Pancreas (tissue), 10 donors: ENCODE measurements at regions not wholly inside any gene's neighbourhood (a gene's known extent, or its start where the extent isn't known, plus 50 kb on each side); places are given as distances from the start of the nearest gene placed in this dataset.
A peak's percentile ranks its signal among the peaks of the same experiment; 100 is the strongest.

Experiments used
- ATAC-seq, 4 donors: fragments of 200-7000 bp; cut with Tn5 transposase; one replicate each; pipeline versions ENCODE4 v1.8.0 to v1.9.1; 2020; ENCODE audit warnings: mild to moderate bottlenecking in 4 of 4, moderate library complexity in 4 of 4
- DNase-seq, 6 donors: peaks; one replicate each; pipeline ENCODE4 v3.0.0-alpha.2; 2020
- FAIRE-seq: peaks from 2 replicates; lab custom pipeline; 2012; peaks lifted over from hg19 to GRCh38; lab: Jason Lieb, UNC
- H3K27ac ChIP-seq, 4 donors: fragments of 200-600 bp; sonication (generic); 1 replicate in 3 of 4; 2 replicates in 1 of 4; pipeline versions ENCODE4 v1.5.0 to v1.8.0; 2020
- H3K27me3 ChIP-seq, 4 donors: fragments of 200-600 bp; one replicate each; pipeline ENCODE4 v1.8.0; 2021
- H3K36me3 ChIP-seq, 3 donors: fragments of 200-600 bp; sonication (generic) in 1 of 3; one replicate each; pipeline versions ENCODE4 v1.5.0 to v1.8.0; 2020 to 2021
- H3K4me1 ChIP-seq, 3 donors: fragments of 200-600 bp; one replicate each; pipeline ENCODE4 v1.8.0; 2021
- H3K4me3 ChIP-seq, 4 donors: fragments of 200-600 bp; sonication (generic) in 2 of 4; one replicate each; pipeline versions ENCODE4 v1.5.0 to v1.8.0; 2020 to 2021
- H3K9me3 ChIP-seq, 4 donors: fragments of 200-600 bp; one replicate each; pipeline ENCODE4 v1.8.0; 2021
- CTCF ChIP-seq, 4 donors: fragments of 200-600 bp; sonication (generic) in 3 of 4; IDR thresholded peaks; one replicate each; pipeline versions ENCODE4 v1.5.0 to v1.8.0; 2021; ENCODE audit warnings: antibody characterized with exemption in 4 of 4
- WGBS, 2 donors: extraction: QIAGEN DNeasy Blood & Tissue Kit; methylation state at CpG; one replicate each; pipeline ENCODE4 v1.1.7; 2013; 5-methylcytosine and 5-hydroxymethylcytosine counted together
- intact Hi-C, 3 donors: fragments of 100-400 bp; cut with DNase I; formaldehyde crosslinking; loops; one replicate each; pipeline versions ENCODE4 v1.11.1 to v1.14.2; 2022
- donor health status: healthy with polysubstance abuse.
- donor health status: DM: no; HTN: no; CAD: no; lungs with moderate emphysema.
- donor health status: DM: no; HTN: no; CAD: no.
- donor health status: control.
- donor health status: control.
- donor health status: Bipolar disorder and iron deficiency.
- donor health status: DM: yes; HTN: yes; CAD: no.
- donor health status: DM: no; HTN: no; CAD: no.
- donor health status: DM: no; HTN: no; CAD: no.
- donor health status: DM: yes; HTN: yes; CAD: no.

- H3K27ac ChIP-seq = no peak overlapping the region
- 38 to 39% methylated on average over 2 of the region's 2 CpGs for WGBS, 2 donors
- H3K9me3 ChIP-seq = no peaks in the 10 kb centered on the region
- TF ChIP-seq CTCF (IDR thresholded peaks at IDR 0.05) = no peak
- no peak for FAIRE-seq
- no peak for DNase-seq
- intact Hi-C loops = no loop called here
- no peaks in the 10 kb centered on the region for H3K27me3 ChIP-seq
- no peak overlapping the region for H3K4me3 ChIP-seq
- H3K36me3 ChIP-seq = no peaks in the 10 kb centered on the region
- peaks cover 0 to 8% (median 3%) of the 10 kb centered on the region in 3 donors for H3K4me1 ChIP-seq
- ATAC-seq = peak in 1 of 4 donors; percentile 47
Measured at GRCh38 chr13:107587681-107588080, 627.7 kb downstream of the LIG4 start.

DNA sequence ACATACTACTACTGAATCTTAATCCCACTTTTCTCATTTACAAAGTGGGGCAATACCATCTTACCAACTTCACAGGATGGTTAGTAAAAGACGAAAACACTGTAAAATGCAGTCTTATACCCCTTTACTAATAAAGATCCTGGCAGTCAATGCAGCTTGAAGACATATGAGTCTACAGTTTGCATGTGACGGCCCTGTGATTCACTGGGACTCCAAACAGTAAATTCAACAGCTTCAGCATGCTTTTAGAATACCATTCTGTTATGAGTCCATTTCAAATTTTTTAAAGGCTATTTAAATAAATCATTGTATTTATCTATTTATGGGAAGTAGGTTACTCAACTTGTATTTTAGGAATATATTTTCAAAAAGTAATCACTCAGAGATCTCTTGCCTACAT, 629.1 kb downstream of the LIG4 start:
- Histone ChIP-seq H3K9me3 (no peaks in the 10 kb centered on the region), H3K4me3 (no peak overlapping the region), H3K27ac (no peak overlapping the region), H3K4me1 (peaks cover 0 to 3% (median 0%) of the 10 kb centered on the region in 3 donors), H3K27me3 (no peaks in the 10 kb centered on the region), H3K36me3 (no peaks in the 10 kb centered on the region)
- no peak for DNase-seq
- FAIRE-seq = no peak
- no peak for ATAC-seq
- WGBS, 2 donors = 59 to 69% methylated on average over 2 of the region's 2 CpGs
- intact Hi-C loops = no loop called here
- TF ChIP-seq CTCF (IDR thresholded peaks at IDR 0.05) = no peak

DNA sequence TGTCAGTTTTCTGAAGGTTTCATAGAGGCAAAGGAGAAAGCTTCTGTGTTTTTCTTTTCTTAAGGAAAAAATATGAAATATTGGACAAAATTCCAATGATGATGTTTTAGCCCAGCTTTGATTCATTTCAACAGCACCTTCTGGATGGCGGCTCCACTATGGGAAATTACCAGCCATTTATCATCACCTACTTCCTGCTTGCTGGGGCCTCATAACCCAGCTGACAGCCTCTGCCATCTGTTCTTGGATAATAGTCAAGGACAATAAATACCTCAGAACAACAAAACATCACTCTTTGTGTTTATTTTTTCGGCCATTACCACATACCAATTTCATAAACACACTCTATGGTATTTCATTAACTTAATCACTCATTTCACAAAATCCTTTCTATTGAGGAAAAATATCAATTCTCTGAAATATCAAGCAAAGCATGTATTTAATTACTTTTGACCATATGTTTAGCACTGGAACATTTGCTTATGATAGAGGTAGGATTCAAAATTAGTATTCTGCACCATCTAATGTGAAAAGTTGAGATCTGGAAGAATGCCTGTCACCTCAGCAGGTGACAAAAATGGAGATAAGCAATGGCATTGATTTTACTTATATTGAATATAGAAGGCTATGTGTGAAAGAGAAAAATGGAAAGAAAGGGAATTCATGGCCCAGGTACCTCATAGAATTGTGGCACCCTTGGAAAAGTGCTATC, 629.7 kb downstream of the LIG4 start:
- no peak for FAIRE-seq
- no peak for TF ChIP-seq CTCF (IDR thresholded peaks at IDR 0.05)
- Histone ChIP-seq H3K27ac (no peak overlapping the region), H3K4me1 (peaks cover 0 to 3% (median 0%) of the 10 kb centered on the region in 3 donors), H3K9me3 (no peaks in the 10 kb centered on the region), H3K4me3 (no peak overlapping the region), H3K27me3 (no peaks in the 10 kb centered on the region), H3K36me3 (no peaks in the 10 kb centered on the region)
- intact Hi-C loops = no loop called here
- DNase-seq = peak in 2 of 6 donors; percentile 6 to 9
- peak; percentile 66 to 87 (median 72) for ATAC-seq
- 7 to 8% methylated on average over 2 of the region's 2 CpGs for WGBS, 2 donors

- FAIRE-seq = no peak
Measured at GRCh38 chr13:107582171-107582570, 633.2 kb downstream of the LIG4 start.

More at GRCh38 chr13:107582171-107582570, 633.2 kb downstream of the LIG4 start:
- intact Hi-C loops = no loop called here
- ATAC-seq = no peak
- Histone ChIP-seq H3K27me3 (no peaks in the 10 kb centered on the region), H3K27ac (no peak overlapping the region), H3K4me1 (peaks cover 0 to 3% (median 0%) of the 10 kb centered on the region in 3 donors), H3K9me3 (no peaks in the 10 kb centered on the region), H3K4me3 (no peak overlapping the region), H3K36me3 (no peaks in the 10 kb centered on the region)
- 57 to 76% methylated on average over 4 of the region's 4 CpGs for WGBS, 2 donors
- no peak for TF ChIP-seq CTCF (IDR thresholded peaks at IDR 0.05)
- DNase-seq = no peak
